GM11168 (cell line): ENCODE measurements at regions not wholly inside any gene's neighbourhood (a gene's known extent, or its start where the extent isn't known, plus 50 kb on each side); places are given as distances from the start of the nearest gene placed in this dataset.
"Not testable (repeated sequence)": the region's sequence is repeated elsewhere in the genome, so short reads cannot be mapped to it uniquely, and the experiment has no call there.

Experiments used
- in situ Hi-C: fragments of 300-500 bp; cut with MboI; formaldehyde crosslinking; loops from one replicate; pipeline ENCODE4 v1.12.0; 2022; ENCODE audit warnings: low sequenced_read_pairs; ENCODE audit not compliant: unreplicated experiment

DNA sequence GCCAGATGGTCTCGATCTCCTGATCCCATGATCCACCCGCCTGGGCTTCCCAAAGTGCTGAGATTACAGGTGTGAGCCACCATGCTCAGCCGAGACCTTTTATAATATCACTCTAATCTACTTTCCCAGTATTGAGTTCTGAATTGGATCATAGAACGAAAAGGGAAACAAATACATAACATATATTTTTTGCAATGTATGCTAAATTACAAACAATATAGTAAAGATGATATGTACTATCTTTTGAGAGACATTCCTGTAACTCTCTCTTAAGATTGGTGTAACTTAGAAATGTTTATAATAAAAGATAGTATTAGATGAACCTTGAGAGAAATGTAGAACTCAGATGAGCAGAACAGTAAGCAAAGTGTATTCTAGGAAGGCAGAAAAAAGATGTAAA is 129.2 kb upstream of the TENT5A start:
- in situ Hi-C loops = no loop called here

DNA sequence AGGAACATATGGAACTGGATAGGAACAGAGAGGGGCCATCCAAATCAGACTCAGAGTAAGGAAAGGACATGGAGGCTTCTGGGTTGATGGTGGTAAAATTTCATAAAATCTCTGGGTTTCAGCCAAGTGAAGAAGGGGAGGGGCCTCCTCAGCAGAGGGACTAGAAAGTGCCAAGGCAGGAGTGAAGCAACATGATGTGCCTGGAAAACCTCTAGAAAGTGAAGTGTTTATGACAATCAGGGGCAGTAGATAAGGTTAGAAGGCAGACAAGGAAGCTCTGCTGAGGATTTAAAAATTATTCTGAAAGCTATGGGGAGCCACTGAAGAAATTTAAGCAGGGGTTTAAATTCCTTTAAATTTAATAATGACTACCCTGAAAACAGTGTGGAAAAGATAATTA is 126.0 kb upstream of the TENT5A start:
- in situ Hi-C loops = no loop called here

DNA sequence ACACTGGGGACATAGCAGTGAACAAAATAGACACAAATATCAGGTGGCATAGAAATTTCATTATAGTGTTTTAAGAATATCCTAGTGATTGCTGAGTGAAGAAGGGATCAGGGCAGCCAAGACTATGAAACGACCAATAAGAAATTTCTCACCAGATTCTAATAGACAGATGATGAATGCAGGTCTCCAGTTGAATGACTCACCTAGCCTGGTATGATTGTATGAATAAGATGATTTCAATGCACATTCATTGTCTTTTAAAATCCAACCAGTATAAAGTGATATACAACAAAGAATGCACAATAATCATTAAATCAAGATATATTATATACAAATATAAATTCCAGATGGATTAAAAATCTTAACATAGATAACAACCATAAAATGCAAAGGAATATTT is 124.5 kb upstream of the TENT5A start:
- in situ Hi-C loops = no loop called here

DNA sequence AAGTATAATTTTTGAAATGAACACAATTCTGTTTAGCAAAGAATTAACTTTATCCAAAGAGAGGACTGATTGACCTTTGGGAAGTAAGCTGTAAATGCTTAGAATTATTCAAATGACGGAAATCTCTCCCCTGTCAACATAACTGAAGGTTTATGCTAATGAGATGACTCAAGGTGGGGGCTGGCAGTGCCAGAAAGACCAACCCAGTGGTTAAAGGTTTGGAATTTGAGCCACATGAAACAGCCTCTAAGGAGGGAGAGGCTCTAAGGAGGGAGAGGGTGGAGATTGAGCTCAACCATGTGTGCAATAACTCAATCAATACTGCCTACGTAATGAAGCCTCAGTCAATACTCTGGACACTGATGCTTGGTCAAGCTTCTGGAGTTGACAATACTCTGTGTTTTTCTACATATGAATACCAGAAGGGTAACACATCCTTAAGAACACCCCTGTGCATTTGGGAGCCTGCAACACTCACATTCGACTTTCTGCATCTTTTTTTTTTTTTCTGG is 123.4 kb upstream of the TENT5A start:
- in situ Hi-C loops = no loop called here

DNA sequence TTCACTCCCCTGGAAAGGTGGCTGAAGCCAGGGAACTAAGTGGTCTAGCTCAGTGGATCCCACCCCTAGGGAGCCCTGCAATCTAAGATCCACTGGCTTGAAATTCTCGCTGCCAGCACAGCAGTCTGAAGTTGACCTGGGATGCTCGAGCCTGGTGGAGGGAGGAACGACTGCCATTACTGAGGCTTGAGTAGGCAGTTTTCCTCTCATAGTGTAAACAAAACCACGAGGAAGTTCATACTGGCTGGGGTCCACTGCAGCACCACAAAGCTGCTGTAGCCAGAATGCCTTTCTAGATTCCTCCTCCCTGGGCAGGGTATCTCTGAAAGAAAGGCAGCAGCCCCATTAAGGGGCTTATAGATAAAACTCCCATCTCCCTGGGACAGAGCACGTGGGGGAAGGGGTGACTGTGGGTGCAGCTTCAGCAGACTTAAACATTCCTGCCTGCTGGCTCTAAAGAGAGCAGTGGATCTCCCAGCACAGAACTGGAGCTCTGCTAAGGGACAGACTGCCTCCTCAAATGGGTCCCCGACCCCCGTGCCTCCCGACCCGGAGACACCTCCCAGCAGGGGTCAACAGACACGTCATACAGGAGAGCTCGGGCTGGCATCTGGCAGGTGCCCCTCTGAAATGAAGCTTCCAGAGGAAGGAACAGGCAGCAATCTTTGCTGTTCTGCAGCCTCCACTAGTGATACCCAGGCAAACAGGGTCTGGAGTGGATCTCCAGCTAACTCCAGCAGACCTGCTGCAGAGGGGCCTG is 117.4 kb upstream of the TENT5A start:
- in situ Hi-C loops = not testable (repeated sequence)

DNA sequence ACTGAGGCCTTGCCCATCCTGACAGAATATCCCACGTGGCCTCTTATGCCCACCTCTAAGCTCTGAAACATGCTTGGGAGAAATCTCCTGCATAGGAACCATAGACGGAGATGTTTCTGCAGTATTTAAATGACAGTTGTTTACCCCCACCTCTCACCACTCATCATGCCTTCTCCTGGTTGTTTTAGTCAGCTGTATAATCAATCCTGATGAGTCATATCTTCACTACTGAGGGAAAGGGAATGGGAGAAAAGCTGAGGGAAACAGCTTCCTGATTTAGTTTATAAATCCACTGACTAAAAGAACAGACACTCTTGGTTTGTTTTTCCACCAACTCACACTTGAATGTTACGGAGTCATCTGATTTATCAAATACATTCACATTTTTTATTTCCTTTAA is 113.2 kb upstream of the TENT5A start:
- in situ Hi-C loops = no loop called here

DNA sequence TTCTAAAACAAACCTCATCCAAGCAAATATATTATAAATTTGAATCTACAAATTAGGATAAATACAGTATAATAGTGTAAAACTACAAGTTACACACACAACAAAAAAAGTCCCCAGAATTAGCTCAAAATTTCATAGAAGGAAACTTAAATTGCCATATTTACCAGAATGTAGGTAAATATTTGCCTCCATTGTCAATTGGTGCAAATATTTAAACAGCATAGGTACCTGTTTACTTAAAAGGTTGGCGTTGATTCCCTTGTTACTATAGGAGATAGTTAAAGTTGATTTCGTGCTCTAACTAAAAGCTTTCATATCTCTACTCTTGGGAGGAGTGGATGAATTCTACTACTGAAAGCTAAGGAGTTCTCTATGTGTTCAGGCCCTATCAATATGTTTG is 111.6 kb upstream of the TENT5A start:
- in situ Hi-C loops = no loop called here

DNA sequence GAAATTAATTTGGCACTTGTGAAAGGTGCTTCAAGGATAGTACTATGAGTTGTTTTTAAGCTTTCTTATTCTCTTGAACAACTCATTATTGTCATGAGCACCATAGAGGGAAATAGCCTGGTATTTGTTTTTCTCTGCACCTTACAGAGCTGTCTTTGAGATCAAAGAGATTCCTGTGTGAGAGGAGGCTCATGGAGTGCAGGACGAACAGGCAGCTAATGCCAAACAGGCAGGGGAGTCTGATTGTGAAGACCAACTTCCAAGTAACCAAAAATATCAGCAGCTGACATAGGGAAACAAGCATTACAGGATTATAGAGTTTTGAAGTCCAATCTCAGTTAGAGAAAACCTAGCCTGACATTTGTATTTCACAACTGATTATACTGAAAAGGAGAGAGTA is 110.6 kb upstream of the TENT5A start:
- in situ Hi-C loops = no loop called here

DNA sequence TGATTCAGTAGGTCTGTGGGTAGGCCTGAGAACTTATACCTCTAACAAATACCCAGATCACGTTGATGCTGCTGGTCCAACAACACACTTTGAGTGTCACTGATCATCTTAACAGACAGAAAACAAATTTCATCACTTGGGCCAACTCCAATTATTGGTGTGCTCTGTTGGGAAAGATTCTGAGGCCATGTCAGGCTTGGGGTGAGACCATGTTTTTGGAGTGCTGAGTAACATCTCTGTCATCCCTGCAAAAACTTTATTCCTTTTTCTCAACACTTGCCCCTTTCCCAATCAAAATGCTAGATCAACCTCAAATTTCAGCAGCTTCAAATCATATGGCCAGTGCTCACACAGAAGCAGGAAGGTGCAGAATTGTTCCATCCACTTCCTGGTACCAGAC is 108.8 kb upstream of the TENT5A start:
- in situ Hi-C loops = no loop called here

DNA sequence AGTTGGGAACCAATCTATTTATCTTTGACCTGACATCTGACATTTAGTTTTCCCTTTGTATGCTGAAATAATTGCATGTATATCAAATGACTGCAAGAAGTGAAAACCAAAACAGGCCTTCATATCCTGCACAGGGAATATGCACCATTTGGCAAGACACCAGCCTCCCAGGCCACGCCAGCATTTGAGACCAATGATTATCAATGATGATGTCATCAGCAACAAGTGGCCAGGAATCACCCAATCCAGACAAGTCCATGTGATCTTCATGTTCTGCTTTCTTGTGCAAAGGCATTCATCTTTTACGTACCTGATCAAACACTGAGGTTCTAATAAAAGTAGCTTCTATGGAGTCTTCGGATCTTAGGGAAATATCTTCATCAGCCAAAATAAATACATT is 107.4 kb upstream of the TENT5A start:
- in situ Hi-C loops = no loop called here

DNA sequence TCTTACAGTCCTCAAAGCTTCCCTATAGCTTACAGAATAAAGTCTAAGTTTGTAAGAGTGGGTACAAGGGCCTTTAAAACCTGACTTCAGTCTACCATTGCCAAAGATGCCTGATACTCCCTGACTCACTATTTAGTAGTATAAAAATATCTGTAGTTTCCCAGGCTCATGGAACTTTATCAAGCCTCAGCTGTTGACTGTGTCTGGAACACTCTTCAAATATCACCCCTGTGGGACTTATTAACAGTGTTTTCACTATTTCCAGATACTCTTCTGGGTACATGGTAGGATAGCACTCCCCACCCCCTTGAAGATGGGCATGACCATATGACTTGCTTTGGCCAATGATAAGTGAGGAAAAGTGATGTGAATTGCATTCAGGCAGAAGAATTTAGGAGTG is 105.3 kb upstream of the TENT5A start:
- in situ Hi-C loops = no loop called here

DNA sequence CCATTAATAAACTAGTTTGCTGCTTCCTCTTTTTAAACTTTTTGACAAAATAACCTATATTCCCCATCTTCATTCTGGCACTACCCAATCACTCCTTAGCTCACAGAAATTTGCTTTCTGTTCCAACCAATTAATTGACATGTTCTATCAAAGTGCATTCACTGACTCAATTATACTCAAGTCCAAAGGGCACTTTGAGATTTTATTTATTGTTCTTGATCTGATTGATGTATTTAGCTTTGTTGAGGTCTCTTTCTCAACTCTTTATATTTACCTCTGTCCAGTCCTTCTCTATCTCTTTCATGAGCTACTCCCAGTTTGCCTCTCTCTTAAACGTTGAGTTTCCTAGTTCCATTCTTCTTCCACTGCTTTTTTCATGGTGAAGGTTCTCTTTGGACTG is 104.4 kb upstream of the TENT5A start:
- in situ Hi-C loops = no loop called here

DNA sequence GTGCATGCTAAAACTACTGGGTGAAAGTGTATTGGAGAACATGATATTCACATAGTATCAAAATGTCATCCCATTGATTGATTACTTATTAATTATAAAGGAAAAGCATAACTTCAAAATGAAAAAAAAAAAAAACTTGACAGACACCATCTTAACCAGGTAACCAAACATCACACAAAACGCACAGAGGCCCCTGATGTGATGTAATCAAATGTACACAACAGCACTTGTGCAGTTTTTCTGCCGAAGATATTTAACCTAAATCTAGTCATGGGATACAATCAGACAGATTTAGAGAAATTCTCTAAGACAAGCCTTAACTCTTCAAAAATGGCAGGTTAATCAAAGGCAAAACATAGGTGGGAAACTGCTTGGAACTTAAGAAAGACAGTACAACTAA is 102.0 kb upstream of the TENT5A start:
- in situ Hi-C loops = no loop called here

DNA sequence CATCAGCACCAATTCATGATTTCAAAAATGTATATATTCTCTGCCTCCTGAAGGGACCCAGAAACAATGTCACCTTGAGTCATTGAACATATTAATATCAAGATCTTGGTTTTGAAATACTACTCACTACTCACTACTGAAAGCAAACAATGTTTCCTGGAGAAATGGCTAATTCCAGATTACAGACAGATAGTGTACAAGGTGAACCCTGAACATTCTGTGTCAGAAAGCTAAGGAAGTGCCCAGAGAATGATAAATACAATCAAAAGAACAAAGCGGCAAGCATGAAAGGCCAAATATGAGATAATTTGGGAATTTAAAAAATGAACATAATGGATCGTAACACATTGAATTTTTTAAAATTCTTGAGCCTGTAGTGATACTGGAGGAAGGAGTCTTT is 101.5 kb upstream of the TENT5A start:
- in situ Hi-C loops = no loop called here

DNA sequence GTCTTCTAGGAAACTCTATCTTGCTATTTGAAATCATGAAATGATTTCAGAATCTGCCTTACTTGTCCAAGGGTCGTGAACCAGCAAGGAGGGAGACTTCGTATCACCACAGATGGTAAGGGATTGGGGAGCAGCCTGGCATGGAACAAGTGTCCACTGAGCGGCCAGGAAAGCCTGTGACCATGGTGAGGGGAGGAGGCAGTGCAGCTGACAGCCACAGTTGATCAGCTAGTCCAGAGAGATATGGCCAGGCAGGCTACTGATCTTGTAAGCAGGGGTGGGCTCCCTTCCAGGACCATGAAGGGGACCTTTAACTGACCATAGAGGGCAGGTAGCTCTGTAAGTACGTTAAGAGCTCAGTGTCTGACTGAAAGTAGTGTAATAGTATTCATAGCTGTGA is 96.8 kb upstream of the TENT5A start:
- in situ Hi-C loops = no loop called here

DNA sequence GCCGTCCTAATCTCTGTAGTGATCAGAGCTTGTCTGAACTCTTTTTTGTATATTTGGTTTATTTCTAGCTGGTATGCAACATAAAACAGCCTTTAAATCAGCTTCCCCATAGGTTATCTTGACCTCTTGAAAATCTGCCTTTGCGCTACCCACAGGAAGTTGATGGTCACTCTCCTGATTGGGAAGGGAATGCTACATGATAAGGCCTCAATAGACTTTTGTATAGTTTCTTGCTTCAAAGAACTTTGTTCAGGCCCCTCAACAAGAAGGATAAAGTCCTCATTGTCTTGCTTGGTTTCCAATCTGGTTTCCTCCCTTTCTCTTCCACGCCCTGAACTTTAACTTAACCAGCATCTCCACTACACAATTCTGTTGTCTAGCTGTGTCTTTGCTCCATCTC is 95.4 kb upstream of the TENT5A start:
- in situ Hi-C loops = no loop called here

DNA sequence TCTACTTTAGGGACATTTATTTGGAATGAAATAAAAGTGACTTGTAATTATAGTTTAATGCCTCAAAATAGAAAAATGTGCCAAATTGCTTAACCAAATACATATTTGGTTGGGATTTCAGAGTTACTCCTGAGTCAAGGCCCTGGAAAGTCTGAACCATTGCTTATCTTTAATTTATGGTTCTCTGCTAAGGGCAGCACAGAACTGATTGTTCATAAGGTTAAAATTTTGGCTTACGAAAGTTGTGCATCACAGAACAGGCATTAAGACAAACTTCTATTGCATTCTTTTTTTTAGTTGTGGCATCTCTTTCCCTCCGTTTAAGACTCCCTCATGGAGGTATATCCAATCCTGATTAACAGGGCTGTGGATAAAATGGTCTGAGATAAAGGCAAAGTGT is 92.2 kb upstream of the TENT5A start:
- in situ Hi-C loops = no loop called here

DNA sequence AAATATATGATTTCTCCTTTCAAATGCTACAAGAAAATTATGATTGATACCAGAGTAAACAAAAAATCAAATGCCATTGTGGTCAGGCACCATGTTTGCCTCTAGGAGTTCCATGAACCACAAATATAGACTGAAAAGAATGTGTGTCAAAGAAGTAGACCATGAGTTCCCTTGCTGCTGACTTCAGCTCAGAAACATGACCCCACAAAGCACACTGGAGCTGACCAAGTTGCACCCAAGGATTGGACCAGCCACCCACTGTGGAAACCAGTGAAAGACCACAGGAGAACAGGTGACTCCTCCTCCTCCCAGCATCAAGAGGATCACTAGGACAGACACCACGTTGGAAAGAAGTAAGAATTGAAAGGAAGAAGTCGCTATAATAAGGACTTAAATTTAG is 90.8 kb upstream of the TENT5A start:
- in situ Hi-C loops = no loop called here

DNA sequence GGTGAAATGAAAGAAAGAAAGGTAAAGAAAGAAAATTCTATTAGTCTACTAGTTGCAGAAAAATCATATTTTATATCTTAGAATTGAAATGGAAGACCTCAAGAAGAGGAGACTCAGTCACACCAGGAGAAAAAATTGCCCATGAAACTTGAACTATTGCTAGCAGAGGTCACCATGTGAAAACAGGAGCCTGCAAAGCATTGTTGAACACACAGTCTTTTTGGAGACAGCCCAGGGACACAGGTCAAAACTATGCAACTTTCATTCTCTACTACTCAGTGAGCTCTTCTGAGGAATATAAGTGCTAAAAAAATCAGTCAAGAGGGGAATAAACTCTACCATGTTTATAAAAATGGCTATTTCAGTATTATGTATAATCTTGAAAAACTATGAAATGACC is 89.8 kb upstream of the TENT5A start:
- in situ Hi-C loops = no loop called here

DNA sequence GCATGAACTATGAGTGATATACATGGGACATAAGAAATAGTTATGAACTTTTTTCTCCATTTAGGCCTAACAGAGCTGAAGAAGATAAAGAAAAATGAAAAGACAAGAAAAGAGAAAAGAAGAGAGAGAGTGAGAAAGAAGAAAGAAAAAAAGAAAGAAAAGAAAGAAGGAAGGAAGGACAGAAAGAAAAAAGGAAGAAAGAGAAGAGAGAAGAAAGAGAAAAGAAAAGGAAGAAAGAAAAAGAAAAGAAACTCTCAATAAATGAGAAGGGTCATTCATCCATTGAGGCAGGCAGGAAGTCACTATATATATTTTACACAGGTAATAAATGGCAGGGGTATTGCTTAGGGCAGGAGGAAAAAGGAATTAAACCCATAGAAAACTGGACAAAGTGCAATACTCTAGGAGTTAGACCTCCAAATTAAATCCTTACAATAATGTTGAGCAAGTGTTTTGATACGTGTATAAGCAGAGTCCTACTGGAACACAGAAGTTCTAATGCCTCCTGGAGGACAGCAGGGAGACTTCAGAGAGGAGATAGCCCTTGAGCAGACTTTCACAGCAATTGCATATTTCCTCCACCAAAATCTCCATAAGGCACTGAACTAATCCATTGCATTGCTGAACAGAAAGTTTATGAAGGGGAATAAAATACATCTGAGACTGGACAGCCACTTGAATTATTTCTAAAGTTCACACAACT is 86.4 kb upstream of the TENT5A start:
- in situ Hi-C loops = no loop called here

DNA sequence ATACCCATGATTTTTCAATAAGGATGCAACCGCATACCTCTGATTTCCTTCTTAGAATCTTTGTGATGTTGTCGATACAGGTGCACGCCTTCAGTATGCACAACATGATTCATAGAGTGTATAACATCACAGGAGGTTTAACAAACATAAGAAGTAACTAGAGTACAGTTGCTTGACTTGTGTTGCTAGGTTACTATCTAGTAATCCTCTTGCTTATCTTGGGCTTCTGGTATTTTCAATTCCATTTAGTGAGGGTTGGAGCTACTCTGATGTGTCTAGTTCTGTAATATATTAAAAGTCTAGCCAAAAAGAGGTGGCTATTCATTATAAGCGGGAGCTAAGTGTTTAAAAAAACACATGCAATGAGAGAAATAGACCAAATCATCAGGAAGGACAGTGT is 85.5 kb upstream of the TENT5A start:
- in situ Hi-C loops = no loop called here

DNA sequence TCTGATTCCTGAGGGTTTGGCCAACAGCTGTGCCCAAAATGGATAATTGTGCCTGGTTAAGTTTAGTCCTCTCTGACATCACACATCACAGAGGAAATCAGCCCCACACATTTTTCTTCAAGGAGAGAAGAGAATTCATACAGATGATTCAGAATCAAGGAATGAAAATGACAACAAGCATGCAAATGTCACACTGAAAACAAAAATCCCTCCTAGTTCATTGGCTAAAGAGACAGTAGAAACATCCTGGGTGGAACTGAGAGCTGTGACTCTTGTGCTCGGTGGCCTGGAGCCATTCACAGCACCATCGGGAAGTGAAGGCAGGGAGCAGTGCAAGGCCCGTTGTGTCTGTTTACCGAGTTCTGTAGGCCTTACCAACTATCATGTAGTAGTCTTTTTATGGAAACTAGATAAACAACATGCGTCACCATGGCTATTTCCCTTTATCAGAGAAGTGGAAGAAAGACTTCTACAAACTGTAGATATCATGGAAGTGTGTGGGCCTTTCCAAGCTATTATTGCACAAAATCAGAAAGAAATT is 81.7 kb upstream of the TENT5A start:
- in situ Hi-C loops = no loop called here
